IMR-90 (cell line): ENCODE measurements at regions not wholly inside any gene's neighbourhood (a gene's known extent, or its start where the extent isn't known, plus 50 kb on each side); places are given as distances from the start of the nearest gene placed in this dataset.

Source experiments
- ATAC-seq: fragments of 200-7000 bp; cut with Tn5 transposase; 2 replicates; pipeline ENCODE4 v1.9.1; 2020; ENCODE audit warnings: low read depth, mild to moderate bottlenecking, moderate library complexity
- BruUV-seq: library from RNA; stranded (reverse); fragments of 400-500 nt; replicated peaks from 2 replicates; lab custom pipeline; 2021; lab: Mats Ljungman, UMichigan
- CTCF ChIA-PET: fragments of 300-600 bp; formaldehyde crosslinking; extraction: SDS; loops from one replicate; lab custom pipeline; 2021; ENCODE audit warnings: antibody characterized with exemption; lab: Yijun Ruan, JAX
- POLR2A ChIA-PET: fragments of 300-600 bp; sonication (Branson Sonifier 250); formaldehyde crosslinking; loops from one replicate; lab custom pipeline; 2022; ENCODE audit warnings: antibody characterized with exemption; ENCODE audit not compliant: unreplicated experiment; lab: Charles Lee
- DNase-seq: peaks from one replicate; pipeline ENCODE4 v3.0.0; 2013
- H2AFZ ChIP-seq: replicated peaks from 2 replicates; pipeline ENCODE3; 2013; ENCODE audit warnings: low read length, mild to moderate bottlenecking; ENCODE audit not compliant: poor library complexity
- H2AK5ac ChIP-seq: 2 replicates; pipeline ENCODE4 v1.6.1; 2013; ENCODE audit warnings: low read depth, low read length, inconsistent platforms
- H2AK9ac ChIP-seq: replicated peaks from 2 replicates; pipeline ENCODE3; 2013; ENCODE audit warnings: mild to moderate bottlenecking, low read depth, low read length, moderate library complexity; ENCODE audit not compliant: poor library complexity
- H2BK120ac ChIP-seq: 2 replicates; pipeline ENCODE4 v1.6.1; 2013; ENCODE audit warnings: low read depth, low read length, inconsistent platforms
- H2BK15ac ChIP-seq: 3 replicates; pipeline ENCODE4 v1.6.1; 2013; ENCODE audit warnings: low read depth, low read length, inconsistent platforms
- H2BK20ac ChIP-seq: 2 replicates; pipeline ENCODE4 v1.6.1; 2013; ENCODE audit warnings: low read depth, mild to moderate bottlenecking, inconsistent platforms, low read length, moderate library complexity
- H2BK5ac ChIP-seq: 2 replicates; pipeline ENCODE4 v1.6.1; 2013; ENCODE audit warnings: mild to moderate bottlenecking, low read depth, low read length, inconsistent platforms; ENCODE audit not compliant: poor library complexity, severe bottlenecking
- H3K14ac ChIP-seq: replicated peaks from 2 replicates; pipeline ENCODE4 v1.6.1; 2013; ENCODE audit warnings: low read depth, low read length, inconsistent platforms
- H3K18ac ChIP-seq: 2 replicates; pipeline ENCODE4 v1.6.1; 2013; ENCODE audit warnings: low read depth, low read length, control low read depth
- H3K23ac ChIP-seq: 2 replicates; pipeline ENCODE4 v1.6.1; 2013; ENCODE audit warnings: low read depth, low read length, inconsistent platforms
- H3K27ac ChIP-seq: 2 replicates; pipeline ENCODE4 v1.5.1; 2013; ENCODE audit warnings: mild to moderate bottlenecking, control low read depth, low read length; ENCODE audit not compliant: insufficient read depth
- H3K27me3 ChIP-seq: 2 replicates; pipeline ENCODE4 v1.6.1; 2013; ENCODE audit warnings: low read length; ENCODE audit not compliant: control insufficient read depth, insufficient read depth
- H3K36me3 ChIP-seq: 2 replicates; pipeline ENCODE4 v1.6.1; 2013; ENCODE audit warnings: low read length, mixed read lengths; ENCODE audit not compliant: control insufficient read depth, insufficient read depth
- H3K4ac ChIP-seq: 2 replicates; pipeline ENCODE4 v1.6.1; 2013; ENCODE audit warnings: low read depth, low read length, inconsistent platforms
- H3K4me1 ChIP-seq: 2 replicates; pipeline ENCODE4 v1.6.1; 2013; ENCODE audit warnings: low read length, mixed read lengths; ENCODE audit not compliant: control insufficient read depth, insufficient read depth
- H3K4me2 ChIP-seq: 2 replicates; pipeline ENCODE4 v1.6.1; 2013; ENCODE audit warnings: low read depth, mild to moderate bottlenecking, control low read depth, low read length, moderate library complexity
- H3K4me3 ChIP-seq: 2 replicates; pipeline ENCODE4 v1.5.1; 2013; ENCODE audit warnings: low read depth, mild to moderate bottlenecking, control low read depth, low read length, moderate library complexity; ENCODE audit not compliant: insufficient read depth
- H3K56ac ChIP-seq: 2 replicates; pipeline ENCODE4 v1.6.1; 2013; ENCODE audit warnings: low read length, inconsistent platforms; ENCODE audit not compliant: insufficient read depth; ENCODE audit errors: extremely low read depth
- H3K79me1 ChIP-seq, 2 experiments: 2 replicates each; pipeline ENCODE4 v1.6.1; 2013; ENCODE audit warnings: low read length in 2 of 2, inconsistent platforms in 1 of 2, low read depth in 1 of 2
- H3K9ac ChIP-seq: 2 replicates; pipeline ENCODE4 v1.6.1; 2013; ENCODE audit warnings: low read depth, low read length, control low read depth
- H3K9me1 ChIP-seq: 2 replicates; pipeline ENCODE4 v1.6.1; 2013; ENCODE audit warnings: low read length, inconsistent platforms; ENCODE audit not compliant: insufficient read depth
- H3K9me3 ChIP-seq: 2 replicates; pipeline ENCODE4 v1.6.1; 2013; ENCODE audit warnings: low read length; ENCODE audit not compliant: control insufficient read depth, insufficient read depth
- H4K20me1 ChIP-seq: 2 replicates; pipeline ENCODE4 v1.6.1; 2013; ENCODE audit warnings: low read length, inconsistent platforms; ENCODE audit not compliant: insufficient read depth
- H4K5ac ChIP-seq: 2 replicates; pipeline ENCODE4 v1.6.1; 2013; ENCODE audit warnings: mild to moderate bottlenecking, low read depth, low read length, control low read depth
- H4K8ac ChIP-seq, 2 experiments: 2 replicates each; pipeline ENCODE4 v1.6.1; 2013; ENCODE audit warnings: low read depth in 2 of 2, low read length in 2 of 2, control low read depth in 1 of 2, inconsistent platforms in 1 of 2
- H4K91ac ChIP-seq: 2 replicates; pipeline ENCODE4 v1.6.1; 2013; ENCODE audit warnings: low read depth, low read length, inconsistent platforms; ENCODE audit not compliant: insufficient read depth
- CEBPB ChIP-seq: IDR thresholded peaks from 2 replicates; pipeline ENCODE4 v1.6.1; 2012; ENCODE audit warnings: low read depth, low read length, improper control_type of control experiment
- NFE2L2 ChIP-seq: fragments of 150-350 bp; IDR thresholded peaks from 2 replicates; pipeline ENCODE4 v1.6.1; 2016; ENCODE audit warnings: low read depth, mild to moderate bottlenecking, low read length
- WGBS, 2 experiments: methylation state at CpG; one replicate each; pipeline versions ENCODE4 v1.1.5 to v1.1.7; 2013; ENCODE audit warnings: missing lambda C conversion rate in 2 of 2; ENCODE audit not compliant: insufficient read length in 1 of 2; ENCODE audit errors: extremely low coverage in 2 of 2; 5-methylcytosine and 5-hydroxymethylcytosine counted together
- dilution Hi-C: fragments of 300-500 bp; cut with HindIII; formaldehyde crosslinking; loops from one replicate; pipeline ENCODE4 v1.14.3; 2018; ENCODE audit warnings: low sequenced_read_pairs; ENCODE audit not compliant: unreplicated experiment
- in situ Hi-C: fragments of 300-500 bp; cut with MboI; formaldehyde crosslinking; loops from 3 replicates; pipeline ENCODE4 v1.14.3; 2019; ENCODE audit warnings: low sequenced_read_pairs, inconsistent platforms, mixed read lengths
- intact Hi-C: fragments of 100-400 bp; cut with micrococcal nuclease; formaldehyde crosslinking; loops from 2 replicates; pipeline ENCODE4 v1.10.0; 2022

- no CpG with 5 or more reads among the region's 2 CpGs for WGBS, 2 experiments
- no peak overlapping the region for H3K23ac ChIP-seq
- dilution Hi-C loops, result no loop called here
Observed at GRCh38 chr1:187624812-187625545, 796.2 kb downstream of the PLA2G4A start.

More at GRCh38 chr1:187624812-187625545, 796.2 kb downstream of the PLA2G4A start:
- H3K9me3 ChIP-seq, result no peaks in the 10 kb centered on the region
- H2AFZ ChIP-seq, result no peak overlapping the region
- no peaks in the 10 kb centered on the region for H4K20me1 ChIP-seq
- intact Hi-C loops (no loop called here), in situ Hi-C loops (no loop called here)
- TF ChIP-seq NFE2L2 (no peak), CEBPB (peak; percentile 71)
- no TSS peak for BruUV-seq
- H2AK5ac ChIP-seq, result no peak overlapping the region
- H3K14ac ChIP-seq, result no peak overlapping the region
- H3K36me3 ChIP-seq, result no peaks in the 10 kb centered on the region
- H4K91ac ChIP-seq, result no peak overlapping the region
- ChIA-PET POLR2A (interaction anchor here (0.6 kb wide), 1 partner anchor 450 kb away, joined by 3 read pairs; no protein-coding TSS in a partner anchor), CTCF (no interaction called here)
- no peak overlapping the region for H3K4me2 ChIP-seq
- no peaks in the 10 kb centered on the region for H3K27me3 ChIP-seq
- no peak overlapping the region for H2BK5ac ChIP-seq
- no peak overlapping the region for H3K56ac ChIP-seq
- H4K8ac ChIP-seq, result no peak overlapping the region
- no peak overlapping the region for H2BK15ac ChIP-seq
- no peaks in the 10 kb centered on the region for H3K9me1 ChIP-seq
- H2AK9ac ChIP-seq, result no peak overlapping the region
- no peak overlapping the region; the same call in 1 of the 2 replicates for H3K18ac ChIP-seq
- peak; percentile 44 for DNase-seq
- 0 out of 2 replicates have a peak, but pooled peaks have one; percentile 40 for ATAC-seq
- no peaks in the 10 kb centered on the region for H3K4me1 ChIP-seq
- H3K79me1 ChIP-seq, result no peaks in the 10 kb centered on the region
- H2BK120ac ChIP-seq, result no peak overlapping the region
- H3K4ac ChIP-seq, result no peak overlapping the region
- H4K5ac ChIP-seq, result no peak overlapping the region
- H2BK20ac ChIP-seq, result no peak overlapping the region
- H3K9ac ChIP-seq, result no peak overlapping the region
- H3K27ac ChIP-seq, result no peak overlapping the region
- no peak overlapping the region for H3K4me3 ChIP-seq
